Left lung (tissue), 4 donors: ENCODE measurements at regions not wholly inside any gene's neighbourhood (a gene's known extent, or its start where the extent isn't known, plus 50 kb on each side); places are given as distances from the start of the nearest gene placed in this dataset.

Experiments
- ATAC-seq: fragments of 200-7000 bp; cut with Tn5 transposase; one replicate; pipeline ENCODE4 v1.9.1; 2020; ENCODE audit warnings: moderate library complexity
- DNase-seq, 4 donors: peaks; one replicate each; pipeline ENCODE4 v3.0.0-alpha.2; 2013 to 2020
- H3K27ac ChIP-seq, 2 donors: fragments of 200-600 bp; sonication (generic) in 1 of 2; one replicate each; pipeline versions ENCODE4 v1.5.0 to v1.8.0; 2020 to 2021
- H3K27me3 ChIP-seq, 2 donors: fragments of 200-600 bp; sonication (generic) in 1 of 2; one replicate each; pipeline versions ENCODE4 v1.5.0 to v1.8.0; 2020 to 2021
- H3K36me3 ChIP-seq, 2 donors: fragments of 200-600 bp; sonication (generic) in 1 of 2; one replicate each; pipeline versions ENCODE4 v1.5.0 to v1.8.0; 2020 to 2021
- H3K4me1 ChIP-seq, 2 donors: fragments of 200-600 bp; one replicate each; pipeline ENCODE4 v1.8.0; 2021
- H3K4me3 ChIP-seq, 2 donors: fragments of 200-600 bp; sonication (generic) in 1 of 2; one replicate each; pipeline versions ENCODE4 v1.5.0 to v1.8.0; 2020 to 2021; ENCODE audit warnings: mild to moderate bottlenecking in 1 of 2
- H3K9me3 ChIP-seq, 2 donors: fragments of 200-600 bp; sonication (generic) in 1 of 2; one replicate each; pipeline versions ENCODE4 v1.5.0 to v1.8.0; 2020 to 2021
- CTCF ChIP-seq, 2 donors: fragments of 200-600 bp; sonication (generic) in 1 of 2; IDR thresholded peaks; one replicate each; pipeline versions ENCODE4 v1.5.0 to v1.8.0; 2021; ENCODE audit warnings: antibody characterized with exemption in 2 of 2
- intact Hi-C, 2 donors: fragments of 100-400 bp; cut with DNase I; formaldehyde crosslinking; loops; one replicate each; pipeline versions ENCODE4 v1.11.2 to v1.14.2; 2022
- donor health status: DM: no; HTN: yes; CAD: no.
- donor health status: DM: no; HTN: no; CAD: no.

GRCh38 chr2:235113854-235114253, 162.0 kb downstream of the SH3BP4 start:
- intact Hi-C loops = loop anchor here in 1 of 2 donors (10.0 kb wide), 1 partner anchor 559 kb away; no protein-coding TSS in a partner anchor
- ATAC-seq (no peak), DNase-seq (no peak)
- H3K36me3 ChIP-seq = no peaks in the 10 kb centered on the region
- peaks cover 0 to 6% of the 10 kb centered on the region in 2 donors for H3K27me3 ChIP-seq
- no peaks in the 10 kb centered on the region for H3K9me3 ChIP-seq
- no peak overlapping the region for H3K27ac ChIP-seq
- no peak overlapping the region for H3K4me3 ChIP-seq
- TF ChIP-seq CTCF (IDR thresholded peaks at IDR 0.05) = no peak
- no peaks in the 10 kb centered on the region for H3K4me1 ChIP-seq

DNA sequence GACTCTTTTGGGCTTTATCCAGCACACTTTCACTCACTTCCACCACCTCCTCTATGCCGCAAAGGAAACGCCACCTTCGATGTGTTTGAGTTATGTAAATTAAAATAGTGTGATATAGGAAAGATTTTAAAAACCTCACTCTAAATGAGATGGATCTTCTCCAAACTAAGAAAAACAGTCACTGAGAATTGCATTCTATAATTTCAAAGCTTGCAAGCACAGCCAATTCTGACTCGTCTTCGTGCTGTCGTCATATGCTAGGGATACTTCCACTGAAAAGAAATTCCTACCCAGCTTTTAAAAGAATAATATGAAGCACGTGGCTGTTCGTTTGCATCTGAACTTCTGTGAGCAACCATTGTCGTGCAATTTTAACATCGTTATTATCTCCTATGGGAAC, 162.5 kb downstream of the SH3BP4 start:
- Histone ChIP-seq H3K4me3 (no peak overlapping the region), H3K4me1 (no peaks in the 10 kb centered on the region), H3K27ac (no peak overlapping the region), H3K36me3 (no peaks in the 10 kb centered on the region), H3K27me3 (peaks cover 0 to 6% of the 10 kb centered on the region in 2 donors), H3K9me3 (no peaks in the 10 kb centered on the region)
- DNase-seq (no peak), ATAC-seq (no peak)
- TF ChIP-seq CTCF (IDR thresholded peaks at IDR 0.05) = no peak
- intact Hi-C loops = loop anchor here in 1 of 2 donors (10.0 kb wide), 1 partner anchor 559 kb away; no protein-coding TSS in a partner anchor

GRCh38 chr2:235115521-235115920, 163.7 kb downstream of the SH3BP4 start:
- Histone ChIP-seq H3K4me1 (no peaks in the 10 kb centered on the region), H3K27me3 (peaks cover 0 to 6% of the 10 kb centered on the region in 2 donors), H3K36me3 (no peaks in the 10 kb centered on the region), H3K4me3 (no peak overlapping the region), H3K27ac (no peak overlapping the region), H3K9me3 (no peaks in the 10 kb centered on the region)
- intact Hi-C loops = loop anchor here (5.0 to 10.0 kb wide), 2 partner anchors 561 to 568 kb away; no protein-coding TSS in a partner anchor
- no peak for ATAC-seq
- no peak for TF ChIP-seq CTCF (IDR thresholded peaks at IDR 0.05)
- DNase-seq = no peak

- peak; percentile 54 to 64 for TF ChIP-seq CTCF (IDR thresholded peaks at IDR 0.05)
- peak; percentile 65 for ATAC-seq
- intact Hi-C loops = loop anchor here (5.0 to 10.0 kb wide), 2 partner anchors 562 to 570 kb away; no protein-coding TSS in a partner anchor
- no peak overlapping the region for H3K27ac ChIP-seq
- peak in 2 of 4 donors; percentile 32 to 50 for DNase-seq
- H3K27me3 ChIP-seq = peaks cover 0 to 6% of the 10 kb centered on the region in 2 donors
- H3K4me1 ChIP-seq = no peaks in the 10 kb centered on the region
- no peak overlapping the region for H3K4me3 ChIP-seq
- H3K9me3 ChIP-seq = no peaks in the 10 kb centered on the region
- H3K36me3 ChIP-seq = no peaks in the 10 kb centered on the region
Observed at GRCh38 chr2:235116885-235117492, 165.2 kb downstream of the SH3BP4 start.

GRCh38 chr2:235126768-235127167, 175.0 kb downstream of the SH3BP4 start:
- Histone ChIP-seq H3K27me3 (no peaks in the 10 kb centered on the region), H3K27ac (no peak overlapping the region), H3K4me3 (no peak overlapping the region), H3K4me1 (no peaks in the 10 kb centered on the region), H3K36me3 (no peaks in the 10 kb centered on the region), H3K9me3 (no peaks in the 10 kb centered on the region)
- no peak for ATAC-seq
- no peak for DNase-seq
- TF ChIP-seq CTCF (IDR thresholded peaks at IDR 0.05) = no peak
- intact Hi-C loops = no loop called here
